ENCODE measurements at regions not wholly inside any gene's neighbourhood (a gene's known extent, or its start where the extent isn't known, plus 50 kb on each side); places are given as distances from the start of the nearest gene placed in this dataset.

GRCh38 chr14:57091030-57091608, 177.6 kb downstream of the EXOC5 start:
- TF ChIP-seq, protein P1, sequence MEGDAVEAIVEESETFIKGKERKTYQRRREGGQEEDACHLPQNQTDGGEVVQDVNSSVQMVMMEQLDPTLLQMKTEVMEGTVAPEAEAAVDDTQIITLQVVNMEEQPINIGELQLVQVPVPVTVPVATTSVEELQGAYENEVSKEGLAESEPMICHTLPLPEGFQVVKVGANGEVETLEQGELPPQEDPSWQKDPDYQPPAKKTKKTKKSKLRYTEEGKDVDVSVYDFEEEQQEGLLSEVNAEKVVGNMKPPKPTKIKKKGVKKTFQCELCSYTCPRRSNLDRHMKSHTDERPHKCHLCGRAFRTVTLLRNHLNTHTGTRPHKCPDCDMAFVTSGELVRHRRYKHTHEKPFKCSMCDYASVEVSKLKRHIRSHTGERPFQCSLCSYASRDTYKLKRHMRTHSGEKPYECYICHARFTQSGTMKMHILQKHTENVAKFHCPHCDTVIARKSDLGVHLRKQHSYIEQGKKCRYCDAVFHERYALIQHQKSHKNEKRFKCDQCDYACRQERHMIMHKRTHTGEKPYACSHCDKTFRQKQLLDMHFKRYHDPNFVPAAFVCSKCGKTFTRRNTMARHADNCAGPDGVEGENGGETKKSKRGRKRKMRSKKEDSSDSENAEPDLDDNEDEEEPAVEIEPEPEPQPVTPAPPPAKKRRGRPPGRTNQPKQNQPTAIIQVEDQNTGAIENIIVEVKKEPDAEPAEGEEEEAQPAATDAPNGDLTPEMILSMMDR (IDR thresholded peaks at IDR 0.05): no peak
- TF ChIP-seq POLR2AphosphoS5 (IDR thresholded peaks at IDR 0.05) (no peak), POLR2A (IDR thresholded peaks at IDR 0.05) (no peak), EP300 (IDR thresholded peaks at IDR 0.05) (no peak)
- no peak overlapping the region for H3K27ac ChIP-seq
- no peaks in the 10 kb centered on the region for H3K27me3 ChIP-seq
- 64 to 67% methylated on average over 3 to 10 of the region's 13 CpGs for WGBS, 2 donors (ENCODE audit: low coverage in 1 of 2)
- no peaks in the 10 kb centered on the region for H3K36me3 ChIP-seq
- no peaks in the 10 kb centered on the region for H3K4me1 ChIP-seq
- no peak for ATAC-seq
- H3K9me3 ChIP-seq: peaks cover 0 to 11% (median 0%) of the 10 kb centered on the region in 3 donors
- no peak overlapping the region for H3K4me3 ChIP-seq

- TF ChIP-seq EP300 (IDR thresholded peaks at IDR 0.05) (no peak), POLR2A (IDR thresholded peaks at IDR 0.05) (no peak), POLR2AphosphoS5 (IDR thresholded peaks at IDR 0.05) (no peak)
- TF ChIP-seq, protein P1 (IDR thresholded peaks at IDR 0.05): no peak
- WGBS, 2 donors (ENCODE audit: low coverage in 1 of 2): 28 to 30% methylated on average over 2 of the region's 2 CpGs
These were observed 178.8 kb downstream of the EXOC5 start for GRCh38 chr14:57089901-57090300.

DNA sequence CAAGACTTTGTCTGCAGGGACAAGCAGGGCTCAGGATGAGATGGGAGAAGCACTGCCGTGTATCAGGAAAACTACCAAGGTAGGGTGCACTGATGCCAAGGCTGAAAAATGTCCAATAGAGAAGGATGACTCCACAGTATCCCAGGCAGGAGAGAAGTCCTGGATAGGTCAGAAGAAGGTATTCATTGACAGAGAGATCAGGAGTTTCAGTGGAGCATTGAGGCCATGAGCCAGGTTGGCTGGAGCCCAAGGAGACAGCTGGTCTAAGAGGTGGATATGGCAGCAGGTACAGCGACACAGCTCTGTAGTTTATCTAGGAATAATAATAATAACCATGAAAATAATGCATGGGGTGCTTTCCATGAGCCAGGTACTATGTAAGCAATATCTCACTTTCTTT, 180.9 kb downstream of the EXOC5 start:
- ATAC-seq: no peak
- H3K27ac ChIP-seq: no peak overlapping the region
- TF ChIP-seq, protein P1 (IDR thresholded peaks at IDR 0.05): no peak
- TF ChIP-seq POLR2A (IDR thresholded peaks at IDR 0.05) (no peak), POLR2AphosphoS5 (IDR thresholded peaks at IDR 0.05) (no peak), EP300 (IDR thresholded peaks at IDR 0.05) (no peak)
- 73 to 75% methylated on average over 2 of the region's 2 CpGs for WGBS, 2 donors (ENCODE audit: low coverage in 1 of 2)
- H3K4me1 ChIP-seq: no peaks in the 10 kb centered on the region
- H3K4me3 ChIP-seq: no peak overlapping the region
- no peaks in the 10 kb centered on the region for H3K27me3 ChIP-seq
- no peaks in the 10 kb centered on the region for H3K36me3 ChIP-seq
- no peaks in the 10 kb centered on the region for H3K9me3 ChIP-seq

More at GRCh38 chr14:57089901-57090300, 178.8 kb downstream of the EXOC5 start:
- Histone ChIP-seq H3K9me3 (peaks cover 0 to 7% (median 0%) of the 10 kb centered on the region in 3 donors), H3K27ac (no peak overlapping the region), H3K36me3 (no peaks in the 10 kb centered on the region), H3K27me3 (no peaks in the 10 kb centered on the region), H3K4me3 (no peak overlapping the region), H3K4me1 (no peaks in the 10 kb centered on the region)
- no peak for ATAC-seq

- Histone ChIP-seq H3K36me3 (no peaks in the 10 kb centered on the region), H3K27ac (no peak overlapping the region), H3K4me3 (no peak overlapping the region), H3K27me3 (no peaks in the 10 kb centered on the region), H3K9me3 (no peaks in the 10 kb centered on the region), H3K4me1 (no peaks in the 10 kb centered on the region)
- no peak for ATAC-seq
- 55 to 76% methylated on average over 5 to 7 of the region's 7 CpGs for WGBS, 2 donors (ENCODE audit: low coverage in 1 of 2)
- TF ChIP-seq, protein P1 (IDR thresholded peaks at IDR 0.05): no peak
- TF ChIP-seq EP300 (IDR thresholded peaks at IDR 0.05) (no peak), POLR2A (IDR thresholded peaks at IDR 0.05) (no peak), POLR2AphosphoS5 (IDR thresholded peaks at IDR 0.05) (no peak)
These were observed 182.2 kb downstream of the EXOC5 start for GRCh38 chr14:57086271-57087162.

All from gastroesophageal sphincter (tissue), 4 donors.